Breast epithelium (tissue), 3 donors: ENCODE measurements at regions not wholly inside any gene's neighbourhood (a gene's known extent, or its start where the extent isn't known, plus 50 kb on each side); places are given as distances from the start of the nearest gene placed in this dataset.

Experiments used
- POLR2A ChIP-seq: fragments of 450-650 bp; IDR thresholded peaks from one replicate; pipeline ENCODE4 v1.6.1; 2016; ENCODE audit warnings: antibody characterized with exemption, mild to moderate bottlenecking, moderate library complexity
- POLR2AphosphoS5 ChIP-seq, 3 donors: sonication (generic); formaldehyde crosslinking; IDR thresholded peaks; one replicate each; pipeline ENCODE4 v1.6.1; 2017; ENCODE audit warnings: antibody characterized with exemption in 3 of 3
- TF ChIP-seq, protein P1 (sequence below), 3 donors: fragments of 450-650 bp; IDR thresholded peaks; one replicate each; pipeline ENCODE4 v1.5.1; 2016 to 2017; ENCODE audit warnings: antibody characterized with exemption in 3 of 3, mild to moderate bottlenecking in 3 of 3, moderate library complexity in 3 of 3

GRCh38 chr6:120913486-120913885 is 420.8 kb downstream of the TBC1D32 start:
- TF ChIP-seq POLR2A, result no peak
- TF ChIP-seq, protein P1, sequence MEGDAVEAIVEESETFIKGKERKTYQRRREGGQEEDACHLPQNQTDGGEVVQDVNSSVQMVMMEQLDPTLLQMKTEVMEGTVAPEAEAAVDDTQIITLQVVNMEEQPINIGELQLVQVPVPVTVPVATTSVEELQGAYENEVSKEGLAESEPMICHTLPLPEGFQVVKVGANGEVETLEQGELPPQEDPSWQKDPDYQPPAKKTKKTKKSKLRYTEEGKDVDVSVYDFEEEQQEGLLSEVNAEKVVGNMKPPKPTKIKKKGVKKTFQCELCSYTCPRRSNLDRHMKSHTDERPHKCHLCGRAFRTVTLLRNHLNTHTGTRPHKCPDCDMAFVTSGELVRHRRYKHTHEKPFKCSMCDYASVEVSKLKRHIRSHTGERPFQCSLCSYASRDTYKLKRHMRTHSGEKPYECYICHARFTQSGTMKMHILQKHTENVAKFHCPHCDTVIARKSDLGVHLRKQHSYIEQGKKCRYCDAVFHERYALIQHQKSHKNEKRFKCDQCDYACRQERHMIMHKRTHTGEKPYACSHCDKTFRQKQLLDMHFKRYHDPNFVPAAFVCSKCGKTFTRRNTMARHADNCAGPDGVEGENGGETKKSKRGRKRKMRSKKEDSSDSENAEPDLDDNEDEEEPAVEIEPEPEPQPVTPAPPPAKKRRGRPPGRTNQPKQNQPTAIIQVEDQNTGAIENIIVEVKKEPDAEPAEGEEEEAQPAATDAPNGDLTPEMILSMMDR (IDR thresholded peaks at IDR 0.05), result no peak
- TF ChIP-seq POLR2AphosphoS5 (IDR thresholded peaks at IDR 0.05), result no peak
